NCI-H345 treated with DMSO at 0.1 percent for 48 hours (cell line): ENCODE measurements at regions not wholly inside any gene's neighbourhood (a gene's known extent, or its start where the extent isn't known, plus 50 kb on each side); places are given as distances from the start of the nearest gene placed in this dataset.

Experiments
- DNase-seq: peaks from one replicate; lab custom pipeline; 2025; ENCODE audit not compliant: unreplicated experiment; lab: John Stamatoyannopoulos, UW

DNA sequence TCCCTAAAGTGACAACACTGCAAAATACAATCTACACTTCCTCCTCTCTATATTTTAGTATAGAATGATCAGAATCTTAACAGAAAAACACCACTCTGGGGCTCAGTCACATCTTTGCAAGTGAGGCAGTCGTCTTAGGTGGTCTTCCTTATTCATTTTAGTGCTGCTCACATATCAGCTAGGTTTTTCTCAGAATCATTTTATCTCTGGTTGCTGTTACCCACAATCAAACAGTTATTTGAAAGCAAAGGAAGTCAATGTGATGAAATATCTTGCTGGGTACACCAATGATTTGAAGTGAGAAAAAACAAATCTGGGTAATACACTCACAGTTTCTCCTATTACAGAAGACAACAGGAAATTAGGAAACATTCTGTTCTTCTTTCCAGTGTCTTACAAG lies 275.2 kb downstream of the DSEL start:
- DNase-seq, result no peak

DNA sequence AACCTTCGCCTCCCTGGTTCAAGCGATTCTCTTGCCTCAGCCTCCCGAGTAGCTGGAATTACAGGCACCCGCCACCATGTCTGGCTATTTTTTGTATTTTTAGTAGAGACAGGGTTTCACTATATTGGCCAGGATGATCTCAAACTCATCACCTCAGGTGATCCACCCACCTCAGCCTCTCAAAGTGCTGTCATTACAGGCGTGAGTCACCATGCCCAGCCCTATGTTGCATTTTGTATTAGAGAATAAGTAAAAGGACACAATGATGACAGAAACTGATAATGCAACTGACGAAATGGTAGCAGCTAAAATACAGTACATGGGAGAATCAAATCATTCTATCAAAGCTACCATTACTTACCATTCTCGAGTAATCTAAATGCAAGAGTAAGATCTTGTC lies 276.7 kb downstream of the DSEL start:
- no peak for DNase-seq

DNA sequence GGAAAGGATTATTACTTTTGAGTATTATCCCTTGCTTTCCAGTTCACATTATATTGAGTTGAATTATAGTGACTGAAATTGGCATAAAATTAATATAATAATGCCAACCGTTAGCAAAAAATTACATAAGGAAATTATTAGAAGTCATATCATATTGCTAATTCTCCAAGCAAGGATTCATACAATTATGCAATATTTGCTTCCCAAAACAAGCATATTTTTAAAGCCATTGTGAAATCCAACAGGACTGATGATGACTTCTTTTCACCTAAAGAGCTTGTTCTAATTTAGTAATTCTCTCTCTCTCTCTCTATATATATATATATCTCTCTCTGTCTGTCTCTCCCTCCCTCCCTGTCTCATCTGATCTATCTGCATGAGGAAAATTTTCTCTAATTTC lies 283.5 kb downstream of the DSEL start:
- DNase-seq, result no peak

DNA sequence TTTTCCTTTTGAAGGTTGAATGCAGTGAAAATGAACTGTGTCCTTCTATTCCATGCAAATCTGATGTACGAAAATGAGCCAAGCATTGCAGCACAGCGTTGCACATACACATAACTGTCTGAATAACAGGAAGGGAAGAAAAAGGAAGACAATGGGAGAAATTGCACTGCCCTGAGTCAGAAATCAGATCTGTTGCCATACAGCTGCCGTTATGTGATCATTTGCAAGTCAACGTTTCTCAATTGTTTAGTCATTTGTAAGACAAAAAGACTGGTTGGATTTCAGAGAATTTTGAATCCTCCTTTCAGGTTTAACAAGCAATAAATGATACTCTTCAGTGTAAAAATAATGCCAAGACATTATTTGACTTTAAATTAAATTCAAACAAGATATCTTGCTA lies 284.1 kb downstream of the DSEL start:
- no peak for DNase-seq

DNA sequence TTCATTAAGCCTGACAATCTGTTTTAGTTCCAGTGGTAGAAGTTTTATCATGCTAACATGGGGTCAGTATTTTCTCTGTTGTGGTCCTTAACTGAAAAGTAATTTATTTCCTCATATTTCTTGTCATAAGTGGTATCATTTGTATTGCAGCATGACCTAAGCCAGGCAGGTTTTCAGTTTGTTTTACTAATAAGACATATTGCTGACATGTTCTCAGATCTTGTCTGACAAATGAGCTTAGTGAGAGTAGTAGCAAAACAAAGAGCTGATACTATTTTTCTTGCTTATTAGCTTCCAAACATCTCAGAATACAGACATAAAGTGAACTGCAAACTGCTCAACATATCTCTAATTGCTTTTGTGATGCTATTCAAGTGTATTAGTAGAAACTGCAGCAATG lies 293.6 kb downstream of the DSEL start:
- no peak for DNase-seq

DNA sequence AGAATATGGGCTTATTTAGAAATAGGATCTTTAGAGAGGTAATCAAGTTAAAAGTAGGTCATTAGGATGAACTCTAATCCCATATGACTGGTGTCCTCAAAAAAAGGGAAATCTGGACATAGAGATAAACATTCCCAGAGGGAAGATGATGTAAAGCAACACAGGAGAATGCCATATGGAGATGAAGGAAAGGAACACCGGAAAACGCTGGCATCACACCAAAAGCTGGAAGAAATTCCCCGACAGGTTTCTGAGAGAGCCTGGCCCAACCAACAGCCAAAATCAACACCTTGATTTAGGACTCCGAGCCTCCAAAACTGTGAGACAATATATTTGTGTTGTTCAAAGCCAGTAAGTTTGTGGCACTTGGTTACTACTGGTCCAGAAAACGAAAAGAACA lies 296.7 kb downstream of the DSEL start:
- no peak for DNase-seq

DNA sequence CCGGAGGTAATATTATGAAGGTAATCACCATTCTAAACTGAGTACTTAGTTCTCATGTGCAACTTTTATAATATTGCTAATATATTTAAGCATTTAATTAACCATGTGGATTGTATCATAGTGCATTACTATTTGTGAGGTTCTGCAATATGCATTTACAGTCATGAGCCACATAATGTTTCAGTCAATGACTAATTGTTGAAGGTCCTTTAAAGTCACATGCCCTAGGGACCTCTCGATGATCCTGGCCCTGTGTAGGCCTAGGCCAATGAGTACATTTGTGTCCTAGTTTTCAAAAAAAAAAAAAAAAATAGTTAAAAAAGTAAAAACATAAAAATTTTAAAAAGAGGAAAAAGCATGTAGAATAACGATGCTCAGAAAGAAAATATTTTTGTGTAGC lies 298.0 kb downstream of the DSEL start:
- no peak for DNase-seq

DNA sequence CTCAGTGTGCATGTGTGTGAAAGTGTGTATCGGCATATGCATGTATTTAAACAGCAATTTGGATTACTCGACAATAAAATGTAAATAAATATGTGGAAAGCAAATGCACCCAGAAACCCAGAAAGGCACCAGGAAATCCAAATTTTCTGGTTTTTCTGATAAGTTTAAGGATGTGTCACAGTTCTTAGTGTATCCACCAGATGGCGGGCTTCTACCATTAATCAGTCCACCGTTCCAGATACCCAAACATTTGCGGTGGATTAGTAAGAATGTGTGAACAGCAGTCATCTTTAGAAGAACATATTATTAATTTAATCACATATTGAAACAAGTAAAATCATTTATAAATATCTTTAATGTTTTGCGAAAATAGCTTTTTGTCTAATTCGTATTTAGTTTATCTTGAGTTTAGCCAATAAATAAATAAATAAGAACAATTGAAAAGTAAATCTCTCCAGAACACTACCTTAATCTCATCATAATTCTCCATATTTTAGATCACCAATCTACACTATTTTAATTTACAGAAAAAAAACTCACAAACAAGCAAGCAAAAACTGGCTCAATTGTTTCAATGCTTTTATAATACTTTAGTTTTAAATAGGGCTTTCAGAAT lies 298.9 kb downstream of the DSEL start:
- peak; percentile 59 for DNase-seq

DNA sequence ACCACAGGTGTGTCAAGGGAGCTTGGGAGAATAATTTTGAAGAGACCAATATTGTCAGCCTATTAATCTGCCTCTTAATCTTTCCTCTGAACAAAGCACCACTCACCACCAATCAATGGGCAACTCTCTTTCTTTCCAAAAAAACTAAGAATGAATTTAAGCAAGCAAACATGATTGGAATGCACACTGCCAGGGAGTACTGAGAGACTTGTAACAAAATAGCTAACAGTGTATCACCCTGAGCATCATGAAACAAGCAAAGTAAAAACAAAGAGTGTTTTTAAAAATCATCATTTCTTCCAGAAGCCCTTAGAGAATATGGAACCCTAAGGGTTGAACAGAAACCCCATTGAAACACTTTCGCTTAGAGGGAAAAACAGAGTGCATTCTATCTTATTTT lies 299.7 kb downstream of the DSEL start:
- no peak for DNase-seq

DNA sequence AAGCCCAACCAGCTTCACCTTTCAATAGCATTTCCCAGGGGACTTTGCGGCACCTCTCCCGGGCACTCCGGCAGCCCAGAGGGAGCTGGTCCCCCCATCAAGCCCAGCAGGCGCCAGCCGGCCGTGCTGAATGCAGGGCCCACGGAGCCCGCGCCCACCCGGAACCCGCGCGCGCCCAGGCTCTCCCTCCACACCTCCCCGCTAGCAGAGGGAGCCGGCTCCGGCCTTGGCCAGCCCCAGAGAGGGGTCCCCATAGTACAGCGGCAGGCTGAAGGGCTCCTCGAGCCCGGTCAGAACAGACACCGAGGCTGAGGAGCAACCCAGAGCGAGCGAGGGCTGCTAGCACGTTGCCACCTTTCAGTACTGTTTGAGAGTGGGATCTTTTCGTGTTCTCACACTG lies 300.8 kb downstream of the DSEL start:
- no peak for DNase-seq

DNA sequence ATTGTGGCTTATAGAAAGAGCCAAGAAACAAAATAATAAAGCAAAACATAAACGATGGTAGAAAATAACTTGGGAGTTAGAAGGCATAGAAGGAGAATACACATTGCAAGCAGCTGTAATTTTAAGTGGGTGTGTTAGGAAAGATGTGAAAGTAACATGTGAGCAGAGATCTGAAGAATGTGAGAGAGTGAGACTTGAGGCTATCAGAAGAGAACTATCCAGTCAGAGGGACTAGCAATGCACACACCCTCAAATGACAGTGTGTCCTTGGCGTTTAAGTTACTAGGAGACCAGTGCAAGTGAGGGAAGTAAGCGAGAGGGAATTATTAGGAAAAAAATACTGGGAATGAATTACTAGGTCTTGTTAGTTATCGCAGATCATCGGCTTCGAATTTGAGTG lies 304.9 kb downstream of the DSEL start:
- DNase-seq, result no peak

DNA sequence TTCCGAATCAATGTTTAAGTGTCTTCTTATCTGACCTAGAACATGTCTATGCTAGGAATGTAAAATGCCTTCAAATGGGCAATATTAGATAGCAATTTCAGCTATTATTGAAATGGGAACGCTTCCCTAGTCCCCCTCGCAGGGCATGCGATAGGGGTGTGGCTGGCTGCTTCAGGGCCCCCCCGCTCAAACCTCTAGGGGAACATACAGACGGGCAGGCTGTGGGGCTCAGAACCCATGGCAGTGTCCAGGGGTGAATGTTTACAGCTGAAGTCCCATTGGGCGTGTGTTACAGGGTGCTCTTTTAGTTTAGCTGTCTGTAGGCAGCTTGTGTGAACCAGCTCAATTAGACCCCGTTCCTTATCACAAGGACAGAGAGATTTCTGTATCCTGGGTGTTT lies 315.9 kb downstream of the DSEL start:
- no peak for DNase-seq

DNA sequence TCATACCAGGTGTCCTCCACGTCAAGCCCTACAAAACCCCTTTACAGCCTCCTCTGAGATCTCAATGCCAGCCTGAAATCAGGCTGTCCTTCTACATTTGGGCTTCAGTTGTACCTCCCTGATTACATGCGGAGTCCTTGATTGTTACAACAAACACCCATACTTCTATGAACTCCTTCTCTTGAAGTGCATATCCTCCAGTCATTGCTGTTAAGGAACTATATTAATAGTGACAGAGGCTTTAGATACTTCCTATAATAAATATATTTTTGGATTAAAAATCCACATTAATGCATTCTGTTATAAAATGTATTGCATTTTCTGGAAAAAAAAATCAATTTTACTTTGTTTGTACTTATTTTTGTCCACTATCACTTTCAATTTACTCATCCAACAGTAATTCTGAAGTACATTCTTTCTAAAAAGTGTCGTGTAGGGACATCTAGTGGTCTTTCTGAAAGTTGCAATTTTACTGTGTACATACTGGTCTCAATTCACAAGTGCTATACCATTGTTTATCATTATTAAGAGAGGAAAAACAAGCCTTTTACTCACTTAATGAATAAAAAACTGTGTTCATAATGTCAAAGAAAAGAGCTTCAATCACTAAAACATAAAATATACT lies 316.4 kb downstream of the DSEL start:
- peak; percentile 73 for DNase-seq

DNA sequence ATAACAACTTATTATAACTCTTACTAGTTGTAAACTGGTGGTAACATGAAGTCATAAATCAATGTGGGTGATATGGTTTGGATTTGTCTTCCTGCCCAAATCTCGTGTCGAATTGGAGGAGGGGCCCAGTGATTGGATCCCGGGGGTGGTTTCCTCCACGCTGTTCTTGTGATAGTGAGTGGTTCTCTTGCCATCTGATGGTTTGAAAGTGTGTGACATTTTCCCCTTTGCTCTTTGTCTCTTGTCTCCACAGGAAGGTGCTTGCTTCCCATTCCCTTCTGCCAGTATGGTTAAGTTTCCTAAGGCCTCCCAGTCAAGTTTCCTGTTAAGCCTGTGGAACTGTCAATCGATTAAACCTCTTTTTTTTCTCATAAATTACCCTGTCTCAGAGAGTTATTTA lies 321.6 kb downstream of the DSEL start:
- DNase-seq, result no peak

DNA sequence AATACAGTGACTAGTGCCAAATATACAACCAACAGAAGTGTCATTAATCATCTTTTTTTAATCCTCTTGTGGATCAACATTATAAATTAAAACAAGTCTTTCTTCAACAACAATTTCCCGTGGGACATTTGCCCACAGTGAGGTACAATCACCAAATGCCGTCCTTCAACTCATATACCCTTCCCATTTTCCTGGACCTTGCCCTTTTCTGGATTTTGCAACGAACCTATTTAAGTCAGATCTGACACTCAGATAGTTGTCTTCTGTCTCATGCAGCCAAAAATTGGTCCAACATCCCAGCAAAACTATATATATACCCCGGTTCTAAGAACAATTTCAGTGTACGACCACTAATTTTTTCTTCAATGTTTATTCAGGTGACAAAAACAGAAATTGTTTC lies 324.0 kb downstream of the DSEL start:
- DNase-seq, result no peak

DNA sequence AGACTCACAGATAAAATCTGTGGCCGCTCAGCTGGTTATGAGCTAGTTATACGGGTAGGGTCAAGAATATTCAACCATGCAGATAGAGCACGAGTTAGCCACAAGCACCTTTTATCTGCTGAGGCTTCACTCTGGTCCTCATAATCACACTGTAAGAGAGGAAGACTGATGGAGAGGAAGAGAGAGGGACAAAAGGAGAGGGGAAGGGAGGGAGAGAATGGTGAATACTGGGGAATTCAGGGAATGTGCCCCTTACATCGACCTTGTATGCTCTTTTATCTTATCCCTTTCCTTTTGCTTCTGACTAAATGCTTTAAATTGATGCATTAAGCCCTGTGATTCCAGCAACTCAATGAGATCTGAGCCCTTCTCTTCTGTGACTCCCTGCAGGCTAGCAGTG lies 333.1 kb downstream of the DSEL start:
- DNase-seq, result no peak

DNA sequence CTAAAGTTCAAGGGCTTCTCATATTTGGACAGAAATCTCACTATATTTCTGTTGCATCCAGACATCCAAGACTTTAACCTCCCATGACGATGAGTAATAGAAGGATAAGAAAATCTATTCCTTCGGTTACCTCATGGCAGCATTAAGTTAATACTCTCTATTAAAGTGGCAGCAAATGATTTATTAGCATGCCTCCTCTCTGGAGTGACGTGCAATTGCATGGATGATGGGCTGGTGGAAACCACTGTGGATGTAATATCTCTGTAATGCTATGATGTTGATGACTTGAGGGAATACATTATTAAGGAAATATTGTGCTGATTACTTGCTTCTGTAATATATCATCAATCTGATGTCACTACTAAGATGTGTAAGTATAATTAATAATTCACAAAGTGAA lies 336.8 kb downstream of the DSEL start:
- no peak for DNase-seq

DNA sequence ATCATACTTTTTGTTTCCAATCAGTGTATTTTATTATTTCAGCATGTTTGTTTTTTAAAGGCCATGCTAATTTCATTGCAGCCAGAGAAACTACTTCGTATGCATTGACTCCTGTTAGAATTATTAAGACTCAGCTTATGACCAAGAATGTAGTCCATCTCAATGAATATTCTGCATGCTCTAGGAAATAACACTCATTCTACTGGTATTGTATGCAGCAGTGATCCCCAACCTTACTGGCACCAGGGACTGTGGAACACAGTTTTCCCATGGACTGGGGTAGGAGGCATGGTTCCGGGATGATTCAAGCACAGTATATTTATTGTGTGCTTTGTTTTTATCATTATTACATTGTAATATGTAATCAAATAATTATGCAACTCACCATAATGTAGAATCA lies 356.9 kb downstream of the DSEL start:
- DNase-seq, result no peak

DNA sequence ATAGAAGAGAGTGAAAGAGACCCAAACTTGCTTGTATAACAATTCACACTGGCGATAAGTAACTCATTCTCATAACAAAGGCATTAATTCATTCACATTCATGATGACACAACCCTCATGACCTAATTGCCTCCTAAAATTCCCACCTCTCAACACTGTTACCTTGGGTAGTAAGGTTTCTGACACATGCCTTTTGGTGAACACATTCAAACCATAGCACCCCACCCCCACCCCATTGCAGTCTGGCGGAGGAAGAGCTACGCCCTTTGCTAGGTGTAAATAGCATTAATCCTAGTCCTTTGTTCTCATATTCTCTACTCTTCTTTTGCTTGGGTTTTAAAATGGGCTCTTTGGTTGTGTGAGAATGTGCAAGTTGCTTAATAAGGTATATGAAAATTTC lies 361.5 kb downstream of the DSEL start:
- DNase-seq, result no peak

DNA sequence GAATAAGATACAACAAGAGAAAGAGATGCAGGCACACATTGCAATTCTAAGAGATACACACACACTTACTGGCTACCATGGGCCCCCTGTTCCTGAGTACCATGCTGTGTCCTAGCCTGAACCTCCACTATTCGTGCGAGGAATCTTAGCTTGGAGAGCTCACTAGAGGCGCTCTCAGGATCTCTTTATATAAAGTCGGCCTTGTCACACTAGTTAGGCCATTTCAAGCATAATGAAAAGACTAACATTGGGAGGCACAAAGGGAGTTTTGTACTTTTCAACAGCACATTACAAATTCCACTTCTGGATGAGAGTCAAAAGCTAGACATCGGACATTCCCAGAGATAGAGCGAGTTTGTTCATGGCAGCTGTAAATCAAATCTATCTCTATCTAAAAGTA lies 365.2 kb downstream of the DSEL start:
- no peak for DNase-seq

DNA sequence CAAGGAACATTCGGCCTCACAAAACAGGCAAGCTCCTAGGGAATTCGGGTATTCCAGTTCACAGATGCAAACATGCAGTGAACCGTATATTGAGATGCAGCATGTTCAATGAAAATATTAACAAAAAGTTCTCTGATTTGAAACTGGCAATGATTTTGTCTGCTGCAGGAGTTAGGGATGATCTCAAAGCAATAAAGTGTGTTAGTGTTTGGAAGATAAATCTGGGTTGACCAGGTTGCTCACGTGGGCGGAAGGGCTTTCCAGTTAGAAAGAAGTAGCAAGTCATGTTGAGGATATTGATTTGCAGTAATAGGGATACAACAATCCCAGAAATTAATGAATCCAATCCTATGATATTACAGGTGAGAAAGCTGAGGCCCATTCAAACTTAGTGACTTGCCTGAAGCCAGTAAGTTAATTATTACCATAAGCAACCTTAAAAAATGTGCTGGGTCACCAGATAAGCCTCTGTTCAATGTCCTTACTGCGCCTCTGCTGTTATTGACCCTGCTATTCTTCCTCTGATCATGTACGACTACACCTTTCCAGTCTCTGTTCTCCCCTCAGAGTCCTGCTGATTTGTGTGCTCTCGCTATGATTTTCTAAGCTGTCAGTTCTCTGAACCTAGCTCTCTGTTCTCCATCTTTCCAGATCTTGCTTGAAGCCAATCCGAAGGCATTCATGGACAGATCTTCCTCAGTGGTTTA lies 370.8 kb downstream of the DSEL start:
- DNase-seq, result no peak

DNA sequence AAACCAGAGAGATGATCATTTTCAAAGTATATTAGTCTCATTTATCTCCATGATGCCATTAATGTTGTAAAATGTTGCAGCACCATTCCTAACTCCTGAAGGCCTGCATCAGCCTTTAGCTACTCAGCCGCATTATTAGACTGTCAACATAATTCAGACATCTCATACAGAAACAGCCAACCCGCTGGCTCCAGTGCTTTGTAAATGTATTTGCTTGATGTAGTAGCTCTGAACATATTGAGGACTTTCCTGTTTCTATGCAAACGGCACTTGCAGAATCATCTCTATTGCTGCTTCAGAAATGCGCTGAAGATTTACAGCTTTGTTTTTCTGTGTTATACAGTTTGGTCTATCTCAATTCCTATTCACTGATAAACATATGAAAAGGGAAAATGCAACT lies 372.2 kb downstream of the DSEL start:
- no peak for DNase-seq

DNA sequence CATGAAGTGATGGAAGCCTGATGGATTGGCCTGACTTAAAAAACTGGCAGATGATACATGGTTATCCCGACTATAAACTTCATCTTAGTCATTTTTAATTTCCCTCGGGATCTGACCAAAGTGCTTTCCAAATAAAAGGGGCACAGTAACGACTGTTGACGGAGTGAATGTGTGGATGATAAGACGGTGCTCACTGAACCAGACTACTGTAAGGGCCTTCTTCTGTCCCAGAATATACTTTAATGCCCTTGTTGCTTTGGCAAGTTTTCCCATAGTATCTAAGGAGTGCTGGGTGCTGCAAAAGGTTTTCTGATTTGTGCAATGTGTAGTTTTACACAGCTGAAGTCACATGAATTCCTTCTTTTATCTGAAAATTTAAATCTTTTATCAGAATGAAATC lies 373.5 kb downstream of the DSEL start:
- no peak for DNase-seq
